CD14-positive monocyte (primary cell): ENCODE measurements at regions not wholly inside any gene's neighbourhood (a gene's known extent, or its start where the extent isn't known, plus 50 kb on each side); places are given as distances from the start of the nearest gene placed in this dataset.
"Not testable (repeated sequence)": the region's sequence is repeated elsewhere in the genome, so short reads cannot be mapped to it uniquely, and the experiment has no call there.

Experiments used
- DNase-seq, 3 donors: peaks; one replicate each; pipeline ENCODE4 v3.0.0-alpha.2; 2011 to 2022
- H2AFZ ChIP-seq: 2 replicates; pipeline ENCODE4 v1.6.0; 2012; ENCODE audit warnings: mild to moderate bottlenecking, low read depth, low read length, inconsistent platforms; ENCODE audit not compliant: insufficient read depth, poor library complexity, severe bottlenecking
- H3K27ac ChIP-seq, 2 donors: 1 replicate in 1 of 2; 2 replicates in 1 of 2; pipeline ENCODE4 v1.5.1; 2012 to 2013; ENCODE audit warnings: low read length in 2 of 2, control low read depth in 1 of 2, inconsistent platforms in 1 of 2, low read depth in 1 of 2, mild to moderate bottlenecking in 1 of 2
- H3K27me3 ChIP-seq, 2 donors: one replicate each; pipeline versions ENCODE4 v1.6.0 to v1.6.1; 2011 to 2013; ENCODE audit warnings: low read length in 2 of 2; ENCODE audit not compliant: control insufficient read depth in 2 of 2, insufficient read depth in 2 of 2
- H3K36me3 ChIP-seq, 2 donors: replicated peaks in 1 of 2; 1 replicate in 1 of 2; 2 replicates in 1 of 2; pipeline versions ENCODE4 v1.5.1 to v1.6.1; 2012 to 2013; ENCODE audit warnings: low read length in 2 of 2, control low read depth in 1 of 2, inconsistent platforms in 1 of 2, mild to moderate bottlenecking in 1 of 2; ENCODE audit not compliant: insufficient read depth in 2 of 2, control insufficient read depth in 1 of 2
- H3K4me1 ChIP-seq, 2 donors: 1 replicate in 1 of 2; 2 replicates in 1 of 2; pipeline versions ENCODE4 v1.5.1 to v1.6.1; 2012 to 2013; ENCODE audit warnings: low read length in 2 of 2, control low read depth in 1 of 2, inconsistent platforms in 1 of 2, mild to moderate bottlenecking in 1 of 2, moderate library complexity in 1 of 2; ENCODE audit not compliant: insufficient read depth in 2 of 2, control insufficient read depth in 1 of 2
- H3K4me2 ChIP-seq: replicated peaks from 2 replicates; pipeline ENCODE3; 2012; ENCODE audit warnings: low read length, moderate library complexity, mild to moderate bottlenecking; ENCODE audit not compliant: poor library complexity, severe bottlenecking; ENCODE audit errors: extremely low read depth
- H3K4me3 ChIP-seq, 3 experiments: fragments of 200-600 bp in 1 of 3; sonication (generic) in 1 of 3; replicated peaks in 1 of 3; 1 replicate in 2 of 3; 2 replicates in 1 of 3; pipeline ENCODE4 v1.5.1; 2011 to 2013; ENCODE audit warnings: low read length in 3 of 3, mild to moderate bottlenecking in 3 of 3, control low read depth in 2 of 3, low read depth in 2 of 3, inconsistent platforms in 1 of 3, moderate library complexity in 1 of 3
- H3K79me2 ChIP-seq: 2 replicates; pipeline ENCODE4 v1.6.0; 2012; ENCODE audit warnings: mild to moderate bottlenecking, control low read depth, inconsistent platforms, low read length, moderate library complexity; ENCODE audit not compliant: insufficient read depth
- H3K9ac ChIP-seq: 2 replicates; pipeline ENCODE4 v1.6.0; 2017; ENCODE audit warnings: low read length, mild to moderate bottlenecking; ENCODE audit not compliant: insufficient read depth, poor library complexity, severe bottlenecking
- H3K9me3 ChIP-seq, 2 donors: replicated peaks in 1 of 2; 1 replicate in 1 of 2; 2 replicates in 1 of 2; pipeline versions ENCODE4 v1.5.1 to v1.6.1; 2012 to 2013; ENCODE audit warnings: low read length in 2 of 2, control low read depth in 1 of 2; ENCODE audit not compliant: control insufficient read depth in 1 of 2, insufficient read depth in 1 of 2
- H4K20me1 ChIP-seq: 2 replicates; pipeline ENCODE4 v1.6.0; 2012; ENCODE audit warnings: mild to moderate bottlenecking, low read length, control low read depth, moderate library complexity; ENCODE audit not compliant: insufficient read depth
- H3K27ac Mint-ChIP-seq, 7 donors: one replicate each; pipeline ENCODE4 v1.8.0; 2020; ENCODE audit warnings: mild to moderate bottlenecking in 7 of 7, mixed read lengths in 7 of 7, moderate library complexity in 6 of 7, inconsistent platforms in 2 of 7
- H3K27me3 Mint-ChIP-seq, 3 donors: one replicate each; pipeline ENCODE4 v1.8.0; 2021 to 2022; ENCODE audit warnings: low read depth in 3 of 3, mild to moderate bottlenecking in 3 of 3, mixed read lengths in 3 of 3, moderate library complexity in 3 of 3, inconsistent platforms in 1 of 3
- H3K36me3 Mint-ChIP-seq, 2 donors: one replicate each; pipeline ENCODE4 v1.8.0; 2020; ENCODE audit warnings: mixed read lengths in 2 of 2, inconsistent platforms in 1 of 2, mild to moderate bottlenecking in 1 of 2
- H3K4me1 Mint-ChIP-seq: one replicate; pipeline ENCODE4 v1.8.0; 2020; ENCODE audit warnings: mild to moderate bottlenecking, mixed read lengths
- H3K4me3 Mint-ChIP-seq, 2 donors: one replicate each; pipeline ENCODE4 v1.8.0; 2020; ENCODE audit warnings: mild to moderate bottlenecking in 2 of 2, mixed read lengths in 2 of 2, moderate library complexity in 1 of 2
- H3K9me3 Mint-ChIP-seq, 7 donors: one replicate each; pipeline ENCODE4 v1.8.0; 2020 to 2022; ENCODE audit warnings: mixed read lengths in 7 of 7, mild to moderate bottlenecking in 6 of 7, moderate library complexity in 6 of 7, inconsistent platforms in 2 of 7
- WGBS: methylation state at CpG from one replicate; pipeline ENCODE4 v1.1.5; 2013; ENCODE audit warnings: missing lambda C conversion rate; ENCODE audit not compliant: insufficient coverage; 5-methylcytosine and 5-hydroxymethylcytosine counted together
- intact Hi-C, 2 donors: fragments of 100-400 bp; cut with micrococcal nuclease; formaldehyde crosslinking; loops; one replicate each; pipeline versions ENCODE4 v1.15.0 to v1.15.1; 2023
- TF ChIP-seq, protein P1 (sequence below): fragments of 200-600 bp; IDR thresholded peaks from one replicate; pipeline ENCODE4 v1.8.0; 2022; ENCODE audit warnings: antibody characterized with exemption, mild to moderate bottlenecking

DNA sequence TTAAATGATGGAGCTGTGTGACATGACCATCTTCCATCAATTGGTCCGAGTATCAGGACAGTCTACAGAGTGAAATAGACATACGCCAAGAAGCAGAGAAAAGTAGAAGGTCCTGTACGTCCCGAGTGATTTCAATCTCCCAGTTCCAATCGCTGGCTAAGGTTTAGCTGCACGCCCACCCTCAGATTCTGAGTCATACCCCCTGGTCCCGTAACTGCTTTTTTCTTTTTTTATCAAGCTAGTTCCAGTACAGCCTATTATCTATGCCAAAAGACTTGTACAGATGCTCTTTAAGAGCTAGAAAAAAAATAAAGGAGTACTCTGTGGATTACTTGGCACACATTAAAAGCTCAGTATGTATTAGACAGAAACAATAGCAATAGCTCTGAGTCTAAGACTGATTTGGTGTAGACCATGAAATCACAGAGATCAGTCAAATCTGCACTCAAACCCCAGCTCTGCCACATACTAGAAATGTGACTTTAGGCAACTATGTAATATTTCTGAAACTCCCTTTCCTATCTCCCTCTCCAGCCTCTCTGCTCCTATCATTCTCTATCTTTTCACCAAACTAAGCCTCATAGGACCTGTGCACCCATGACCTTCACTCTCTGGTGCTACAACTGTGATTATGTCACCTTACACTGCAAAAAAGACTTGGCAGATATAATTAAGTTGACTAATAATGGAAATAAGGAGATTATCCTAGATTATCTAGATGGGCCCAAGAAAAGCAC is 63.0 kb upstream of the SRRM3 start:
- DNase-seq, H3K27ac ChIP-seq, H3K79me2 ChIP-seq, H3K4me2 ChIP-seq, H3K27me3 ChIP-seq, H3K9me3 Mint-ChIP-seq, H3K9ac ChIP-seq, H3K9me3 ChIP-seq, H4K20me1 ChIP-seq, H3K4me1 ChIP-seq, H3K36me3 ChIP-seq, H2AFZ ChIP-seq, H3K27ac Mint-ChIP-seq, H3K36me3 Mint-ChIP-seq, H3K4me3 ChIP-seq, intact Hi-C loops, H3K27me3 Mint-ChIP-seq, H3K4me3 Mint-ChIP-seq: not testable (repeated sequence)
- 98% methylated on average over 5 of the region's 7 CpGs for WGBS
- H3K4me1 Mint-ChIP-seq = peaks cover 11% of the 10 kb centered on the region

DNA sequence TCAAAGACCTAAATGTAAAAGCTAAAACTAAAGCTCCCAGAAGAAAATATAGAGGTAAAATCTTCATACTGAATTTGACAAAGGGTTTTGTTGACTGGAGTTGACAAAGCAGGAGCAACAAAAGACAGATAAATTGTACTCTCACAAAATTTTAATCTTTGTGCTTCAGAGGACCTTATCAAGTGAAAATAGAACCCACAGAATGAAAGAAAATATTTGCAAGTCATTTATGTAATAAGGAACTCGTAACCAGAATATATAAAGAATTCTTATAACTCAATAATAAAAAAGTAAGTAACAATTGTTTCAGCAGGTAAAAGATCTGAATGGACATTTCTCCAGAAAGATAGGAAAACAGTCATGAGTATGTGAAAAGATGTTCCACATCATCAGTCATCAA is 62.0 kb upstream of the SRRM3 start:
- H3K9me3 Mint-ChIP-seq = peaks cover 0 to 6% (median 0%) of the 10 kb centered on the region in 7 donors

DNA sequence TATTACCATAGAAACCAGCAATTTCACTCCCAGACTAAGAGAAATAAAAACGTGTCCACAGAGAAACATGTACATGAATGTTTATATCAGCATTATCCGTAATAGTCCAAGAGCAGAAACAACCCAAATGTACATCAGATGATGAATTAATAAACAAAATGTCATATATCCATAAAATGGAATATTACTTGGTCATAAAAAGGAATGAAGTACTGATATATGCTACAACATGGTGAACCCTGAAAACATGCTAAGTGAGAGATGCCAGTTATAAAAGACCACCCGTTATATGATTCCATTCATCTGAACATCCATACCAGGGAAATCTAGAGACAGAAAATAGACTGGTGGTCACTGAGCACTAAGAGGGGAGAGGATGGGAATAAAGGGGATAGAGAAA is 61.4 kb upstream of the SRRM3 start:
- H3K4me1 Mint-ChIP-seq, intact Hi-C loops, DNase-seq, H3K4me1 ChIP-seq, H3K9me3 Mint-ChIP-seq, H3K9me3 ChIP-seq, H4K20me1 ChIP-seq, H3K36me3 ChIP-seq, H3K36me3 Mint-ChIP-seq, H3K27me3 ChIP-seq, H3K4me3 ChIP-seq, H3K4me3 Mint-ChIP-seq, H3K79me2 ChIP-seq, H3K27ac ChIP-seq, H3K27me3 Mint-ChIP-seq, H3K27ac Mint-ChIP-seq, H3K4me2 ChIP-seq, H2AFZ ChIP-seq, H3K9ac ChIP-seq: not testable (repeated sequence)
- WGBS = no CpG with 5 or more reads among the region's 3 CpGs

More for the DNA sequence above, 62.0 kb upstream of the SRRM3 start:
- intact Hi-C loops = no loop called here
- H3K4me2 ChIP-seq = no peak overlapping the region
- no peak for DNase-seq
- H3K9ac ChIP-seq = no peak overlapping the region
- no peaks in the 10 kb centered on the region for H3K36me3 ChIP-seq
- Mint-ChIP-seq H3K27me3 (peaks cover 1 to 2% (median 2%) of the 10 kb centered on the region in 3 donors), H3K4me1 (peaks cover 6% of the 10 kb centered on the region), H3K27ac (no peak overlapping the region), H3K4me3 (no peak overlapping the region), H3K36me3 (no peaks in the 10 kb centered on the region)
- no peaks in the 10 kb centered on the region for H3K9me3 ChIP-seq
- no peaks in the 10 kb centered on the region for H4K20me1 ChIP-seq
- no peaks in the 10 kb centered on the region for H3K4me1 ChIP-seq
- H2AFZ ChIP-seq = no peak overlapping the region
- TF ChIP-seq, protein P1, sequence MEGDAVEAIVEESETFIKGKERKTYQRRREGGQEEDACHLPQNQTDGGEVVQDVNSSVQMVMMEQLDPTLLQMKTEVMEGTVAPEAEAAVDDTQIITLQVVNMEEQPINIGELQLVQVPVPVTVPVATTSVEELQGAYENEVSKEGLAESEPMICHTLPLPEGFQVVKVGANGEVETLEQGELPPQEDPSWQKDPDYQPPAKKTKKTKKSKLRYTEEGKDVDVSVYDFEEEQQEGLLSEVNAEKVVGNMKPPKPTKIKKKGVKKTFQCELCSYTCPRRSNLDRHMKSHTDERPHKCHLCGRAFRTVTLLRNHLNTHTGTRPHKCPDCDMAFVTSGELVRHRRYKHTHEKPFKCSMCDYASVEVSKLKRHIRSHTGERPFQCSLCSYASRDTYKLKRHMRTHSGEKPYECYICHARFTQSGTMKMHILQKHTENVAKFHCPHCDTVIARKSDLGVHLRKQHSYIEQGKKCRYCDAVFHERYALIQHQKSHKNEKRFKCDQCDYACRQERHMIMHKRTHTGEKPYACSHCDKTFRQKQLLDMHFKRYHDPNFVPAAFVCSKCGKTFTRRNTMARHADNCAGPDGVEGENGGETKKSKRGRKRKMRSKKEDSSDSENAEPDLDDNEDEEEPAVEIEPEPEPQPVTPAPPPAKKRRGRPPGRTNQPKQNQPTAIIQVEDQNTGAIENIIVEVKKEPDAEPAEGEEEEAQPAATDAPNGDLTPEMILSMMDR = no peak
- no peak overlapping the region for H3K27ac ChIP-seq
- no CpG with 5 or more reads among the region's 1 CpG for WGBS
- no peaks in the 10 kb centered on the region for H3K79me2 ChIP-seq
- no peaks in the 10 kb centered on the region for H3K27me3 ChIP-seq
- H3K4me3 ChIP-seq = no peak overlapping the region
